Neuronal stem cell (in vitro differentiated cells): ENCODE measurements at regions not wholly inside any gene's neighbourhood (a gene's known extent, or its start where the extent isn't known, plus 50 kb on each side); places are given as distances from the start of the nearest gene placed in this dataset.

Experiments
- DNase-seq: peaks from one replicate; pipeline ENCODE4 v3.0.0-alpha.2; 2013; ENCODE audit warnings: low spot score
- H2AFZ ChIP-seq: one replicate; pipeline ENCODE4 v1.6.1; 2013; ENCODE audit warnings: mild to moderate bottlenecking, low read length, inconsistent platforms
- H2AK5ac ChIP-seq: 2 replicates; pipeline ENCODE4 v1.6.1; 2013; ENCODE audit warnings: low read depth, mild to moderate bottlenecking, inconsistent platforms, low read length, moderate library complexity, mixed read lengths
- H2BK120ac ChIP-seq: 2 replicates; pipeline ENCODE4 v1.6.1; 2013; ENCODE audit warnings: low read depth, mild to moderate bottlenecking, inconsistent platforms, low read length, moderate library complexity, mixed read lengths
- H2BK12ac ChIP-seq: one replicate; pipeline ENCODE4 v1.6.1; 2013; ENCODE audit warnings: low read length, inconsistent platforms
- H2BK15ac ChIP-seq: 2 replicates; pipeline ENCODE4 v1.6.1; 2013; ENCODE audit warnings: mild to moderate bottlenecking, low read length, inconsistent platforms, mixed read lengths
- H2BK5ac ChIP-seq: one replicate; pipeline ENCODE4 v1.6.1; 2013; ENCODE audit warnings: inconsistent platforms, mild to moderate bottlenecking, low read length, moderate library complexity
- H3K14ac ChIP-seq: one replicate; pipeline ENCODE4 v1.6.1; 2013; ENCODE audit warnings: low read length, inconsistent platforms
- H3K18ac ChIP-seq: 2 replicates; pipeline ENCODE4 v1.6.1; 2013; ENCODE audit warnings: low read length, inconsistent platforms
- H3K23ac ChIP-seq: 2 replicates; pipeline ENCODE4 v1.6.1; 2013; ENCODE audit warnings: low read depth, mild to moderate bottlenecking, mixed read lengths, low read length, inconsistent platforms; ENCODE audit not compliant: poor library complexity
- H3K27ac ChIP-seq: replicated peaks from 3 replicates; pipeline ENCODE4 v1.5.1; 2013; ENCODE audit warnings: low read length, inconsistent platforms
- H3K27me3 ChIP-seq, 3 experiments: 2 replicates each; pipeline ENCODE4 v1.6.1; 2013; ENCODE audit warnings: low read length in 3 of 3, mild to moderate bottlenecking in 2 of 3, inconsistent platforms in 1 of 3, low read depth in 1 of 3, mixed read lengths in 1 of 3, moderate library complexity in 1 of 3; ENCODE audit not compliant: control insufficient read depth in 3 of 3, insufficient read depth in 3 of 3
- H3K36me3 ChIP-seq, 2 donors: replicated peaks in 1 of 2; 2 replicates each; pipeline ENCODE4 v1.6.1; 2013; ENCODE audit warnings: low read length in 2 of 2; ENCODE audit not compliant: control insufficient read depth in 2 of 2, insufficient read depth in 2 of 2
- H3K4ac ChIP-seq: 2 replicates; pipeline ENCODE4 v1.6.1; 2013; ENCODE audit warnings: inconsistent platforms, mild to moderate bottlenecking, low read length, moderate library complexity
- H3K4me1 ChIP-seq, 2 donors: 1 replicate in 1 of 2; 2 replicates in 1 of 2; pipeline ENCODE4 v1.6.1; 2013; ENCODE audit warnings: low read length in 2 of 2, low read depth in 1 of 2; ENCODE audit not compliant: control insufficient read depth in 2 of 2, insufficient read depth in 1 of 2
- H3K4me2 ChIP-seq: one replicate; pipeline ENCODE4 v1.6.1; 2013; ENCODE audit warnings: mild to moderate bottlenecking, low read length, inconsistent platforms; ENCODE audit not compliant: insufficient read depth, poor library complexity, severe bottlenecking
- H3K4me3 ChIP-seq, 2 donors: 2 replicates each; pipeline ENCODE4 v1.5.1; 2013; ENCODE audit warnings: low read length in 2 of 2, mild to moderate bottlenecking in 2 of 2, inconsistent platforms in 1 of 2, moderate library complexity in 1 of 2
- H3K79me1 ChIP-seq: one replicate; pipeline ENCODE4 v1.6.1; 2013; ENCODE audit warnings: low read depth, mild to moderate bottlenecking, inconsistent platforms, low read length, moderate library complexity
- H3K9ac ChIP-seq: one replicate; pipeline ENCODE4 v1.6.1; 2013; ENCODE audit warnings: mild to moderate bottlenecking, low read depth, low read length, inconsistent platforms; ENCODE audit not compliant: poor library complexity
- H3K9me3 ChIP-seq, 2 donors: replicated peaks in 1 of 2; 2 replicates each; pipeline versions ENCODE3 to v1.6.1; 2013; ENCODE audit warnings: low read length in 2 of 2, mild to moderate bottlenecking in 2 of 2, inconsistent platforms in 1 of 2, low read depth in 1 of 2, mixed read lengths in 1 of 2, moderate library complexity in 1 of 2; ENCODE audit not compliant: control insufficient read depth in 2 of 2, insufficient read depth in 1 of 2
- H4K8ac ChIP-seq: one replicate; pipeline ENCODE4 v1.6.1; 2013; ENCODE audit warnings: low read depth, mild to moderate bottlenecking, inconsistent platforms, low read length, moderate library complexity
- H4K91ac ChIP-seq: one replicate; pipeline ENCODE4 v1.6.1; 2013; ENCODE audit warnings: low read length, low read depth, mild to moderate bottlenecking, inconsistent platforms; ENCODE audit not compliant: poor library complexity
- WGBS, 2 donors: extraction: QIAGEN DNeasy Blood & Tissue Kit; methylation state at CpG; one replicate each; pipeline ENCODE4 v1.1.7; 2013; ENCODE audit warnings: missing lambda C conversion rate in 2 of 2, mixed read lengths in 1 of 2; ENCODE audit not compliant: insufficient read length in 2 of 2, insufficient replicate concordance in 1 of 2; ENCODE audit errors: extremely low coverage in 2 of 2; 5-methylcytosine and 5-hydroxymethylcytosine counted together

GRCh38 chr11:35887737-35888136 is 56.1 kb upstream of the LDLRAD3 start:
- no CpG with 5 or more reads among the region's 3 CpGs for WGBS, 2 donors
- H2BK120ac ChIP-seq: no peak overlapping the region

GRCh38 chr11:35888961-35889360 is 54.9 kb upstream of the LDLRAD3 start:
- Histone ChIP-seq H3K36me3 (no peaks in the 10 kb centered on the region), H3K27me3 (no peaks in the 10 kb centered on the region), H3K4me3 (no peak overlapping the region), H2AFZ (peak overlapping the region; percentile 70), H3K4ac (no peak overlapping the region), H3K23ac (no peak overlapping the region), H3K4me2 (no peak overlapping the region), H3K27ac (peak overlapping the region; percentile 58), H2BK12ac (no peak overlapping the region), H2BK120ac (no peak overlapping the region), H3K9me3 (peaks cover 2 to 12% of the 10 kb centered on the region in 2 donors), H2BK5ac (no peak overlapping the region), H4K8ac (no peak overlapping the region), H3K14ac (no peak overlapping the region), H4K91ac (no peak overlapping the region), H2BK15ac (no peak overlapping the region), H3K18ac (no peak overlapping the region), H3K9ac (no peak overlapping the region), H2AK5ac (no peak overlapping the region), H3K4me1 (peaks cover 3 to 6% of the 10 kb centered on the region in 2 donors), H3K79me1 (no peaks in the 10 kb centered on the region)
- no CpG with 5 or more reads among the region's 3 CpGs for WGBS, 2 donors
- no peak for DNase-seq

More at GRCh38 chr11:35887737-35888136, 56.1 kb upstream of the LDLRAD3 start:
- Histone ChIP-seq H2AK5ac (no peak overlapping the region), H3K23ac (no peak overlapping the region), H3K9ac (no peak overlapping the region), H3K18ac (no peak overlapping the region), H2AFZ (no peak overlapping the region), H3K79me1 (no peaks in the 10 kb centered on the region), H3K4me3 (no peak overlapping the region), H3K27ac (no peak overlapping the region), H3K36me3 (no peaks in the 10 kb centered on the region), H4K91ac (no peak overlapping the region), H2BK5ac (no peak overlapping the region), H2BK12ac (no peak overlapping the region), H3K4ac (no peak overlapping the region), H2BK15ac (no peak overlapping the region), H3K27me3 (no peaks in the 10 kb centered on the region), H4K8ac (no peak overlapping the region), H3K4me2 (no peak overlapping the region), H3K4me1 (peaks cover 3 to 6% of the 10 kb centered on the region in 2 donors), H3K14ac (no peak overlapping the region), H3K9me3 (peaks cover 2 to 12% of the 10 kb centered on the region in 2 donors)
- no peak for DNase-seq

- Histone ChIP-seq H2BK15ac (no peak overlapping the region), H3K9ac (no peak overlapping the region)
- no CpG with 5 or more reads among the region's 1 CpG for WGBS, 2 donors
These were observed 52.8 kb upstream of the LDLRAD3 start for GRCh38 chr11:35891096-35891495.

GRCh38 chr11:35892166-35892565 is 51.7 kb upstream of the LDLRAD3 start:
- Histone ChIP-seq H2AK5ac (no peak overlapping the region), H3K79me1 (no peaks in the 10 kb centered on the region), H3K9me3 (peaks cover 2 to 8% of the 10 kb centered on the region in 2 donors), H3K27me3 (no peaks in the 10 kb centered on the region), H4K91ac (no peak overlapping the region), H2BK5ac (no peak overlapping the region), H2BK15ac (no peak overlapping the region), H3K36me3 (no peaks in the 10 kb centered on the region), H3K4me2 (no peak overlapping the region), H3K14ac (no peak overlapping the region), H2AFZ (no peak overlapping the region), H3K18ac (no peak overlapping the region), H3K27ac (no peak overlapping the region), H3K4ac (no peak overlapping the region), H3K4me3 (no peak overlapping the region), H2BK12ac (no peak overlapping the region), H3K4me1 (peaks cover 3 to 10% of the 10 kb centered on the region in 2 donors), H4K8ac (no peak overlapping the region), H2BK120ac (no peak overlapping the region), H3K9ac (no peak overlapping the region), H3K23ac (no peak overlapping the region)
- DNase-seq: no peak
- no CpG with 5 or more reads among the region's 3 CpGs for WGBS, 2 donors

More at GRCh38 chr11:35891096-35891495, 52.8 kb upstream of the LDLRAD3 start:
- no peak overlapping the region for H3K18ac ChIP-seq
- no peak overlapping the region for H2AK5ac ChIP-seq
- no peaks in the 10 kb centered on the region for H3K36me3 ChIP-seq
- H3K4me3 ChIP-seq: no peak overlapping the region
- no peak overlapping the region for H2AFZ ChIP-seq
- no peak overlapping the region for H2BK12ac ChIP-seq
- no peak overlapping the region for H2BK120ac ChIP-seq
- H2BK5ac ChIP-seq: no peak overlapping the region
- peaks cover 3 to 6% of the 10 kb centered on the region in 2 donors for H3K4me1 ChIP-seq
- no peak overlapping the region for H3K27ac ChIP-seq
- no peak overlapping the region for H4K8ac ChIP-seq
- H3K79me1 ChIP-seq: no peaks in the 10 kb centered on the region
- H3K4me2 ChIP-seq: no peak overlapping the region
- no peak overlapping the region for H4K91ac ChIP-seq
- peaks cover 2 to 12% of the 10 kb centered on the region in 2 donors for H3K9me3 ChIP-seq
- H3K14ac ChIP-seq: no peak overlapping the region
- no peak for DNase-seq
- H3K27me3 ChIP-seq: no peaks in the 10 kb centered on the region
- no peak overlapping the region for H3K23ac ChIP-seq
- H3K4ac ChIP-seq: no peak overlapping the region
